ENCODE measurements at regions not wholly inside any gene's neighbourhood (a gene's known extent, or its start where the extent isn't known, plus 50 kb on each side); places are given as distances from the start of the nearest gene placed in this dataset.

DNA sequence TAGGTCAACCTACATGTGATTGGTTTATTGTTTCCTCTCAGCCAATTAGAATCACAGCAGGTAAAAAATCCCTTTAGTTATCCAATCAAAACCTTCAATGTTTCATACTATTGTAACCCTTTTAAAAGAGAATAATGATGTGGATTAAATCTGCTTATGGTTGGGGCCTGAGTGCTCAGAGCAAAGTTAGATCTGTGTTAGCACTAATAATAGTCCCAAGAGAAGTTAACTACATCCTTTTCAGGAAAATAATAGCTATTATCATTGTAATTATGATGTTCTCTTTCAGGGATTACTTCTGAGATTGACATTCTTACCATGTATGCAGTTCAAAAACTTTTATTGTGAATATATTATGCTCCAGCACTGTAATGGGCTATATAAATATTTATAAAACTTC lies 262.6 kb upstream of the ARX start:
- TF ChIP-seq, protein P1, sequence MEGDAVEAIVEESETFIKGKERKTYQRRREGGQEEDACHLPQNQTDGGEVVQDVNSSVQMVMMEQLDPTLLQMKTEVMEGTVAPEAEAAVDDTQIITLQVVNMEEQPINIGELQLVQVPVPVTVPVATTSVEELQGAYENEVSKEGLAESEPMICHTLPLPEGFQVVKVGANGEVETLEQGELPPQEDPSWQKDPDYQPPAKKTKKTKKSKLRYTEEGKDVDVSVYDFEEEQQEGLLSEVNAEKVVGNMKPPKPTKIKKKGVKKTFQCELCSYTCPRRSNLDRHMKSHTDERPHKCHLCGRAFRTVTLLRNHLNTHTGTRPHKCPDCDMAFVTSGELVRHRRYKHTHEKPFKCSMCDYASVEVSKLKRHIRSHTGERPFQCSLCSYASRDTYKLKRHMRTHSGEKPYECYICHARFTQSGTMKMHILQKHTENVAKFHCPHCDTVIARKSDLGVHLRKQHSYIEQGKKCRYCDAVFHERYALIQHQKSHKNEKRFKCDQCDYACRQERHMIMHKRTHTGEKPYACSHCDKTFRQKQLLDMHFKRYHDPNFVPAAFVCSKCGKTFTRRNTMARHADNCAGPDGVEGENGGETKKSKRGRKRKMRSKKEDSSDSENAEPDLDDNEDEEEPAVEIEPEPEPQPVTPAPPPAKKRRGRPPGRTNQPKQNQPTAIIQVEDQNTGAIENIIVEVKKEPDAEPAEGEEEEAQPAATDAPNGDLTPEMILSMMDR (IDR thresholded peaks at IDR 0.05), result no peak
- TF ChIP-seq POLR2A (IDR thresholded peaks at IDR 0.05), result no peak

Measured in lower leg skin (tissue), 3 donors.